IMR-90 (cell line): ENCODE measurements at regions not wholly inside any gene's neighbourhood (a gene's known extent, or its start where the extent isn't known, plus 50 kb on each side); places are given as distances from the start of the nearest gene placed in this dataset.

Experiments used
- ATAC-seq: fragments of 200-7000 bp; cut with Tn5 transposase; 2 replicates; pipeline ENCODE4 v1.9.1; 2020; ENCODE audit warnings: low read depth, mild to moderate bottlenecking, moderate library complexity
- BruUV-seq: library from RNA; stranded (reverse); fragments of 400-500 nt; replicated peaks from 2 replicates; lab custom pipeline; 2021; lab: Mats Ljungman, UMichigan
- CTCF ChIA-PET: fragments of 300-600 bp; formaldehyde crosslinking; extraction: SDS; loops from one replicate; lab custom pipeline; 2021; ENCODE audit warnings: antibody characterized with exemption; lab: Yijun Ruan, JAX
- POLR2A ChIA-PET: fragments of 300-600 bp; sonication (Branson Sonifier 250); formaldehyde crosslinking; loops from one replicate; lab custom pipeline; 2022; ENCODE audit warnings: antibody characterized with exemption; ENCODE audit not compliant: unreplicated experiment; lab: Charles Lee
- DNase-seq: peaks from one replicate; pipeline ENCODE4 v3.0.0; 2013
- H2AFZ ChIP-seq: replicated peaks from 2 replicates; pipeline ENCODE3; 2013; ENCODE audit warnings: low read length, mild to moderate bottlenecking; ENCODE audit not compliant: poor library complexity
- H2AK5ac ChIP-seq: 2 replicates; pipeline ENCODE4 v1.6.1; 2013; ENCODE audit warnings: low read depth, low read length, inconsistent platforms
- H2AK9ac ChIP-seq: replicated peaks from 2 replicates; pipeline ENCODE3; 2013; ENCODE audit warnings: mild to moderate bottlenecking, low read depth, low read length, moderate library complexity; ENCODE audit not compliant: poor library complexity
- H2BK120ac ChIP-seq: 2 replicates; pipeline ENCODE4 v1.6.1; 2013; ENCODE audit warnings: low read depth, low read length, inconsistent platforms
- H2BK15ac ChIP-seq: 3 replicates; pipeline ENCODE4 v1.6.1; 2013; ENCODE audit warnings: low read depth, low read length, inconsistent platforms
- H2BK20ac ChIP-seq: 2 replicates; pipeline ENCODE4 v1.6.1; 2013; ENCODE audit warnings: low read depth, mild to moderate bottlenecking, inconsistent platforms, low read length, moderate library complexity
- H2BK5ac ChIP-seq: 2 replicates; pipeline ENCODE4 v1.6.1; 2013; ENCODE audit warnings: mild to moderate bottlenecking, low read depth, low read length, inconsistent platforms; ENCODE audit not compliant: poor library complexity, severe bottlenecking
- H3K14ac ChIP-seq: replicated peaks from 2 replicates; pipeline ENCODE4 v1.6.1; 2013; ENCODE audit warnings: low read depth, low read length, inconsistent platforms
- H3K18ac ChIP-seq: 2 replicates; pipeline ENCODE4 v1.6.1; 2013; ENCODE audit warnings: low read depth, low read length, control low read depth
- H3K23ac ChIP-seq: 2 replicates; pipeline ENCODE4 v1.6.1; 2013; ENCODE audit warnings: low read depth, low read length, inconsistent platforms
- H3K27ac ChIP-seq: 2 replicates; pipeline ENCODE4 v1.5.1; 2013; ENCODE audit warnings: mild to moderate bottlenecking, control low read depth, low read length; ENCODE audit not compliant: insufficient read depth
- H3K27me3 ChIP-seq: 2 replicates; pipeline ENCODE4 v1.6.1; 2013; ENCODE audit warnings: low read length; ENCODE audit not compliant: control insufficient read depth, insufficient read depth
- H3K36me3 ChIP-seq: 2 replicates; pipeline ENCODE4 v1.6.1; 2013; ENCODE audit warnings: low read length, mixed read lengths; ENCODE audit not compliant: control insufficient read depth, insufficient read depth
- H3K4ac ChIP-seq: 2 replicates; pipeline ENCODE4 v1.6.1; 2013; ENCODE audit warnings: low read depth, low read length, inconsistent platforms
- H3K4me1 ChIP-seq: 2 replicates; pipeline ENCODE4 v1.6.1; 2013; ENCODE audit warnings: low read length, mixed read lengths; ENCODE audit not compliant: control insufficient read depth, insufficient read depth
- H3K4me2 ChIP-seq: 2 replicates; pipeline ENCODE4 v1.6.1; 2013; ENCODE audit warnings: low read depth, mild to moderate bottlenecking, control low read depth, low read length, moderate library complexity
- H3K4me3 ChIP-seq: 2 replicates; pipeline ENCODE4 v1.5.1; 2013; ENCODE audit warnings: low read depth, mild to moderate bottlenecking, control low read depth, low read length, moderate library complexity; ENCODE audit not compliant: insufficient read depth
- H3K56ac ChIP-seq: 2 replicates; pipeline ENCODE4 v1.6.1; 2013; ENCODE audit warnings: low read length, inconsistent platforms; ENCODE audit not compliant: insufficient read depth; ENCODE audit errors: extremely low read depth
- H3K79me1 ChIP-seq, 2 experiments: 2 replicates each; pipeline ENCODE4 v1.6.1; 2013; ENCODE audit warnings: low read length in 2 of 2, inconsistent platforms in 1 of 2, low read depth in 1 of 2
- H3K9ac ChIP-seq: 2 replicates; pipeline ENCODE4 v1.6.1; 2013; ENCODE audit warnings: low read depth, low read length, control low read depth
- H3K9me1 ChIP-seq: 2 replicates; pipeline ENCODE4 v1.6.1; 2013; ENCODE audit warnings: low read length, inconsistent platforms; ENCODE audit not compliant: insufficient read depth
- H3K9me3 ChIP-seq: 2 replicates; pipeline ENCODE4 v1.6.1; 2013; ENCODE audit warnings: low read length; ENCODE audit not compliant: control insufficient read depth, insufficient read depth
- H4K20me1 ChIP-seq: 2 replicates; pipeline ENCODE4 v1.6.1; 2013; ENCODE audit warnings: low read length, inconsistent platforms; ENCODE audit not compliant: insufficient read depth
- H4K5ac ChIP-seq: 2 replicates; pipeline ENCODE4 v1.6.1; 2013; ENCODE audit warnings: mild to moderate bottlenecking, low read depth, low read length, control low read depth
- H4K8ac ChIP-seq, 2 experiments: 2 replicates each; pipeline ENCODE4 v1.6.1; 2013; ENCODE audit warnings: low read depth in 2 of 2, low read length in 2 of 2, control low read depth in 1 of 2, inconsistent platforms in 1 of 2
- H4K91ac ChIP-seq: 2 replicates; pipeline ENCODE4 v1.6.1; 2013; ENCODE audit warnings: low read depth, low read length, inconsistent platforms; ENCODE audit not compliant: insufficient read depth
- CTCF ChIP-seq: conservative IDR thresholded peaks from 2 replicates; pipeline ENCODE4 v1.5.1; 2012; ENCODE audit warnings: mild to moderate bottlenecking, low read depth, low read length, improper control_type of control experiment
- MAFK ChIP-seq: IDR thresholded peaks from 2 replicates; pipeline ENCODE4 v1.6.1; 2012; ENCODE audit warnings: low read depth, low read length, improper control_type of control experiment
- MXI1 ChIP-seq: IDR thresholded peaks from 2 replicates; pipeline ENCODE4 v1.6.1; 2012; ENCODE audit warnings: low read depth, mild to moderate bottlenecking, low read length, moderate library complexity, borderline replicate concordance
- NFE2L2 ChIP-seq: fragments of 150-350 bp; IDR thresholded peaks from 2 replicates; pipeline ENCODE4 v1.6.1; 2016; ENCODE audit warnings: low read depth, mild to moderate bottlenecking, low read length
- WGBS, 2 experiments: methylation state at CpG; one replicate each; pipeline versions ENCODE4 v1.1.5 to v1.1.7; 2013; ENCODE audit warnings: missing lambda C conversion rate in 2 of 2; ENCODE audit not compliant: insufficient read length in 1 of 2; ENCODE audit errors: extremely low coverage in 2 of 2; 5-methylcytosine and 5-hydroxymethylcytosine counted together
- dilution Hi-C: fragments of 300-500 bp; cut with HindIII; formaldehyde crosslinking; loops from one replicate; pipeline ENCODE4 v1.14.3; 2018; ENCODE audit warnings: low sequenced_read_pairs; ENCODE audit not compliant: unreplicated experiment
- in situ Hi-C: fragments of 300-500 bp; cut with MboI; formaldehyde crosslinking; loops from 3 replicates; pipeline ENCODE4 v1.14.3; 2019; ENCODE audit warnings: low sequenced_read_pairs, inconsistent platforms, mixed read lengths
- intact Hi-C: fragments of 100-400 bp; cut with micrococcal nuclease; formaldehyde crosslinking; loops from 2 replicates; pipeline ENCODE4 v1.10.0; 2022

- no TSS peak for BruUV-seq
- H2BK15ac ChIP-seq = no peak overlapping the region
- H4K91ac ChIP-seq = no peak overlapping the region
- DNase-seq (no peak), ATAC-seq (no peak)
- H3K9me1 ChIP-seq = no peaks in the 10 kb centered on the region
- H4K5ac ChIP-seq = no peak overlapping the region
- H2BK120ac ChIP-seq = no peak overlapping the region
- in situ Hi-C loops (no loop called here), intact Hi-C loops (no loop called here), dilution Hi-C loops (no loop called here)
- CTCF ChIA-PET = no interaction called here
- H3K4me2 ChIP-seq = no peak overlapping the region
- no peak overlapping the region for H2AK9ac ChIP-seq
- H2AK5ac ChIP-seq = no peak overlapping the region
- H2BK5ac ChIP-seq = no peak overlapping the region
- H3K4me1 ChIP-seq = no peaks in the 10 kb centered on the region
- POLR2A ChIA-PET = no interaction called here
- no peaks in the 10 kb centered on the region for H3K36me3 ChIP-seq
- no peaks in the 10 kb centered on the region for H3K79me1 ChIP-seq
- H3K18ac ChIP-seq = no peak overlapping the region
- no peak overlapping the region for H3K56ac ChIP-seq
- H3K9ac ChIP-seq = no peak overlapping the region
- no peak overlapping the region for H3K4me3 ChIP-seq
- H4K20me1 ChIP-seq = no peaks in the 10 kb centered on the region
- H3K27me3 ChIP-seq = no peaks in the 10 kb centered on the region
- no peak overlapping the region for H3K23ac ChIP-seq
- H2BK20ac ChIP-seq = no peak overlapping the region
- TF ChIP-seq CTCF (no peak), MAFK (no peak), NFE2L2 (no peak), MXI1 (no peak)
- H4K8ac ChIP-seq = no peak overlapping the region
- H3K4ac ChIP-seq = no peak overlapping the region
- H3K9me3 ChIP-seq = peaks cover 2% of the 10 kb centered on the region; the same call in 1 of the 2 replicates
- H2AFZ ChIP-seq = no peak overlapping the region
- H3K14ac ChIP-seq = no peak overlapping the region
- H3K27ac ChIP-seq = no peak overlapping the region
- whole genome bisulfite sequencing, 2 experiments = no CpG with 5 or more reads among the region's 1 CpG
Measured at GRCh38 chr4:104128031-104128849, 366.5 kb downstream of the CXXC4 start.
